HG03159 (cell line): ENCODE measurements at regions not wholly inside any gene's neighbourhood (a gene's known extent, or its start where the extent isn't known, plus 50 kb on each side); places are given as distances from the start of the nearest gene placed in this dataset.
"Not testable (repeated sequence)": the region's sequence is repeated elsewhere in the genome, so short reads cannot be mapped to it uniquely, and the experiment has no call there.

Experiments
- ATAC-seq: cut with Tn5 transposase; IDR thresholded peaks from one replicate; pipeline ENCODE4 v1.9.1; 2021; ENCODE audit warnings: mild to moderate bottlenecking, moderate library complexity; ENCODE audit not compliant: unreplicated experiment

- ATAC-seq: no peak
Observed at GRCh38 chr17:70426752-70427151, 257.4 kb downstream of the KCNJ2 start.

GRCh38 chr17:70434536-70435490 is 265.5 kb downstream of the KCNJ2 start:
- no peak for ATAC-seq

- ATAC-seq: no peak
Observed at GRCh38 chr17:70437656-70438055, 268.3 kb downstream of the KCNJ2 start.

GRCh38 chr17:70446446-70446845 is 277.1 kb downstream of the KCNJ2 start:
- ATAC-seq: no peak

- ATAC-seq: no peak
Observed at GRCh38 chr17:70447588-70447987, 278.3 kb downstream of the KCNJ2 start.

GRCh38 chr17:70453075-70453474 is 283.7 kb downstream of the KCNJ2 start:
- not testable (repeated sequence) for ATAC-seq

GRCh38 chr17:70454377-70454776 is 285.0 kb downstream of the KCNJ2 start:
- ATAC-seq: no peak

- no peak for ATAC-seq
Observed at GRCh38 chr17:70454908-70455307, 285.6 kb downstream of the KCNJ2 start.

- ATAC-seq: no peak
Observed at GRCh38 chr17:70464995-70465394, 295.7 kb downstream of the KCNJ2 start.

GRCh38 chr17:70468661-70469060 is 299.3 kb downstream of the KCNJ2 start:
- no peak for ATAC-seq

- ATAC-seq: no peak
Observed at GRCh38 chr17:70473049-70473448, 303.7 kb downstream of the KCNJ2 start.

- ATAC-seq: no peak
Observed at GRCh38 chr17:70476368-70476767, 307.0 kb downstream of the KCNJ2 start.

- no peak for ATAC-seq
Observed at GRCh38 chr17:70478902-70479301, 309.6 kb downstream of the KCNJ2 start.

- no peak for ATAC-seq
Observed at GRCh38 chr17:70479779-70480178, 310.4 kb downstream of the KCNJ2 start.

- no peak for ATAC-seq
Observed at GRCh38 chr17:70483624-70484023, 314.3 kb downstream of the KCNJ2 start.

GRCh38 chr17:70484050-70484449 is 314.7 kb downstream of the KCNJ2 start:
- no peak for ATAC-seq

GRCh38 chr17:70484496-70484895 is 315.2 kb downstream of the KCNJ2 start:
- ATAC-seq: no peak

- ATAC-seq: no peak
Observed at GRCh38 chr17:70492368-70492767, 323.0 kb downstream of the KCNJ2 start.

- ATAC-seq: no peak
Observed at GRCh38 chr17:70493277-70493874, 324.0 kb downstream of the KCNJ2 start.

GRCh38 chr17:70498631-70499030 is 329.3 kb downstream of the KCNJ2 start:
- ATAC-seq: no peak

- ATAC-seq: no peak
Observed at GRCh38 chr17:70499067-70499786, 329.9 kb downstream of the KCNJ2 start.

- no peak for ATAC-seq
Observed at GRCh38 chr17:70503449-70503848, 334.1 kb downstream of the KCNJ2 start.
